Lower leg skin (tissue), 4 donors: ENCODE measurements at regions not wholly inside any gene's neighbourhood (a gene's known extent, or its start where the extent isn't known, plus 50 kb on each side); places are given as distances from the start of the nearest gene placed in this dataset.

Experiments
- DNase-seq, 2 donors: peaks; one replicate each; pipeline ENCODE4 v3.0.0-alpha.2; 2019; ENCODE audit warnings: low spot score in 2 of 2
- H3K4me3 ChIP-seq: fragments of 200-600 bp; sonication (generic); 2 replicates; pipeline ENCODE4 v1.5.1; 2017; ENCODE audit warnings: mild to moderate bottlenecking, low read depth; ENCODE audit not compliant: poor library complexity, severe bottlenecking
- CTCF ChIP-seq, 3 donors: fragments of 450-650 bp; IDR thresholded peaks; one replicate each; pipeline ENCODE4 v1.5.1; 2016; ENCODE audit warnings: antibody characterized with exemption in 3 of 3, mild to moderate bottlenecking in 3 of 3, moderate library complexity in 2 of 3
- POLR2A ChIP-seq, 2 donors: fragments of 450-650 bp; IDR thresholded peaks; one replicate each; pipeline ENCODE4 v1.6.1; 2016 to 2017; ENCODE audit warnings: antibody characterized with exemption in 2 of 2, mild to moderate bottlenecking in 1 of 2, moderate library complexity in 1 of 2
- WGBS, 2 donors: methylation state at CpG; one replicate each; pipeline ENCODE4 v1.1.5; 2018; 5-methylcytosine and 5-hydroxymethylcytosine counted together
- intact Hi-C: fragments of 100-400 bp; cut with DNase I; formaldehyde crosslinking; loops from one replicate; pipeline ENCODE4 v1.15.0; 2023; ENCODE audit warnings: low total_unique reads

- intact Hi-C loops, result no loop called here
- H3K4me3 ChIP-seq, result no peak overlapping the region
- DNase-seq, result no peak
- TF ChIP-seq CTCF (IDR thresholded peaks at IDR 0.05) (no peak), POLR2A (IDR thresholded peaks at IDR 0.05) (no peak)
- WGBS, 2 donors, result 86 to 92% methylated on average over 4 of the region's 4 CpGs
These were observed 79.9 kb upstream of the LHX5 start for GRCh38 chr12:113551563-113551962.

- no peak overlapping the region for H3K4me3 ChIP-seq
- no peak for DNase-seq
- no peak for TF ChIP-seq CTCF (IDR thresholded peaks at IDR 0.05)
- TF ChIP-seq POLR2A (IDR thresholded peaks at IDR 0.05), result no peak
- intact Hi-C loops, result no loop called here
- 85% methylated on average over 2 of the region's 2 CpGs for WGBS, 2 donors
These were observed 76.8 kb upstream of the LHX5 start for GRCh38 chr12:113548467-113548866.

GRCh38 chr12:113546916-113547863 is 75.5 kb upstream of the LHX5 start:
- TF ChIP-seq POLR2A (IDR thresholded peaks at IDR 0.05) (no peak), CTCF (IDR thresholded peaks at IDR 0.05) (no peak)
- no peak overlapping the region for H3K4me3 ChIP-seq
- intact Hi-C loops, result no loop called here
- no peak for DNase-seq
- 32 to 33% methylated on average over 18 of the region's 18 CpGs for WGBS, 2 donors

GRCh38 chr12:113537751-113538087 is 66.0 kb upstream of the LHX5 start:
- no peak overlapping the region for H3K4me3 ChIP-seq
- WGBS, 2 donors, result 39 to 63% methylated on average over 6 of the region's 6 CpGs
- DNase-seq, result no peak
- intact Hi-C loops, result no loop called here
- no peak for TF ChIP-seq CTCF (IDR thresholded peaks at IDR 0.05)
- TF ChIP-seq POLR2A (IDR thresholded peaks at IDR 0.05), result no peak

- 65 to 68% methylated on average over 11 of the region's 11 CpGs for WGBS, 2 donors
- no peak for TF ChIP-seq CTCF (IDR thresholded peaks at IDR 0.05)
- TF ChIP-seq POLR2A (IDR thresholded peaks at IDR 0.05), result no peak
These were observed 65.5 kb upstream of the LHX5 start for GRCh38 chr12:113537046-113537750.

More at GRCh38 chr12:113537046-113537750, 65.5 kb upstream of the LHX5 start:
- intact Hi-C loops, result no loop called here
- no peak for DNase-seq
- no peak overlapping the region for H3K4me3 ChIP-seq
